ENCODE measurements at regions not wholly inside any gene's neighbourhood (a gene's known extent, or its start where the extent isn't known, plus 50 kb on each side); places are given as distances from the start of the nearest gene placed in this dataset.

DNA sequence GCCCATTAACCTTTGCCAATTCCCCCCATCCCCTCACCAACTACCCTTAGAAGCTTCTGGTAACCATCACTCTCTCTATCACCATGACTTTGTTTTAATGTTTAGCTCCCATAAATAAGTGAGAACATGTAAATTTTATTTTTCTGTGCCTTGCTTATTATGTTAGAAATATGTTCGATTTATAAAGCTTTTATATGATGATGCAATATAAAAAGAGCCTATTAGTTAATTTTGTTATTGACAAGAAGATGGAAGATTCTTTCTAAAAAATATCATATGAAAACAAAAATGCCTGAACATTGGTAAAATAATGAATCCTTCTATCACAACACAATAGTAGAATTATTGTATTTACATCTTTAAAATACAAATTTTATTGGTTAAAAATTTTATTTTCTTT is 836.1 kb upstream of the TMPRSS15 start:
- DNase-seq (ENCODE audit: low spot score), result no peak

DNA sequence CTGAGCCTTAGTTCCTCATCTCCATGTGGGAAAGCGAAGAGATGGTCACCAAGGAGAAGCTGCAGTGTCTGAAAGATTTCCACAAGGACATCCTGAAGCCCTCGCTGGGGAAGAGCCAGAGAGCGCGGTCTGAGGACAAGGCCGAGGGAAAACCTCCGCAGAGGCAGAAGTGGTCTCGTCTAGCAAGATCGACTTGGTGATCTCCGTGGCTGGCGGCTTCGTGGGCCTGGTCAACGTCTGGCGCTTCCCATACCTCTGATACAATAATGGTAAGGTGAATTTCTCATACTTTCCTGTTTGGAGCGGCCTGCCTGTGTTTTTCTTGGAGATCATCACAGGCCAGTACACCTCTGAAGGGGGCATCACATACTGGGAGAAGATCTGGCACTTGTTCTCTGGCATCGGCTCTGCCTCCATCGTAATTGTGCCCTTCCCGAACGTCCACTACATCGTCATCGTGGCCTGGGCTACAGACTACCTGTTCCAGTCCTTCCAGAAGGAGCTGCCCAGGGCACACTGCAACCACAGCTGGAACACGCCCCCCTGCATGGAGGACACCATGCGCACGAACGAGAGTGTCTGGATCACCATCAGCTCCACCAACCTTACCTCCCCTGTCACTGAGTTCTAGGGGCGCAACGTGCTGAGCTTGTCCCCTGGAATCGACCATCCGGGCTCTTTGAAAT is 841.1 kb upstream of the TMPRSS15 start:
- DNase-seq (ENCODE audit: low spot score), result no peak

DNA sequence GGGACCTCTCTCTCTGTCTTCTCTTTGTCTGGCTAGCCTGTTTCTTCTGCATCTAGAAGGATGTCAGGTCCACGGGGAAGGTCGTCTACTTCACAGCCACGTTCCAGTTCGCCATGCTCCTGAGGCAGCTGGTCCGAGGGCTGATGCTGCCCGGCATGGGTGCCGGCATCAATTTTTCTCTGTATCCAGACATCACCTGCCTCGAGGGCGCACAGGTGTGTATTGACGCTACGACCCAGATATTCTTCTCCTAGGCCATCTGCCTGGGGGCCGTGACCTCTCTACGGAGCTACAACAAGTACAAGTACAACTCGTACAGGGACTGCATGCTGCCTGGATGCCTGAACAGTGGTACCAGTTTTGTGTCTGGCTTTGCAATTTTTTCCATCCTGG is 841.6 kb upstream of the TMPRSS15 start:
- DNase-seq (ENCODE audit: low spot score), result no peak

DNA sequence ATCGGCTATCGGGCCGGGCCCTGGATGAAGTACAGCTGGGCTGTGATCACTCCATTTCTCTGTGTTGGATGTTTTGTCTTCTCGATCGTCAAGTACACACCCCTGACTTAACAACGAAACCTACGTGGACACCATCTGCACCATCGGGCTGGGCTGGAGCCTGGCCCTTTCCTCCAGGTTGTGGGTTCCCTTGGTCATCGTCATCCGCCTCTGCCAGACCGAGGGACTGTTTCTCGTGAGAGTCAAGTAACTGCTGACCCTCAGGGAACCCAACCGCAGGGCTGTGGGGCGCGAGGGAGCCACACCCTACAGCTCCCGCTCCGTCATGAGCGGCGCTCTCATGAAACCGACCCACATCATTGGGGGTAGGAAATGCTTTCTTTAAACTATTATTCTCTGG is 842.4 kb upstream of the TMPRSS15 start:
- DNase-seq (ENCODE audit: low spot score), result no peak

DNA sequence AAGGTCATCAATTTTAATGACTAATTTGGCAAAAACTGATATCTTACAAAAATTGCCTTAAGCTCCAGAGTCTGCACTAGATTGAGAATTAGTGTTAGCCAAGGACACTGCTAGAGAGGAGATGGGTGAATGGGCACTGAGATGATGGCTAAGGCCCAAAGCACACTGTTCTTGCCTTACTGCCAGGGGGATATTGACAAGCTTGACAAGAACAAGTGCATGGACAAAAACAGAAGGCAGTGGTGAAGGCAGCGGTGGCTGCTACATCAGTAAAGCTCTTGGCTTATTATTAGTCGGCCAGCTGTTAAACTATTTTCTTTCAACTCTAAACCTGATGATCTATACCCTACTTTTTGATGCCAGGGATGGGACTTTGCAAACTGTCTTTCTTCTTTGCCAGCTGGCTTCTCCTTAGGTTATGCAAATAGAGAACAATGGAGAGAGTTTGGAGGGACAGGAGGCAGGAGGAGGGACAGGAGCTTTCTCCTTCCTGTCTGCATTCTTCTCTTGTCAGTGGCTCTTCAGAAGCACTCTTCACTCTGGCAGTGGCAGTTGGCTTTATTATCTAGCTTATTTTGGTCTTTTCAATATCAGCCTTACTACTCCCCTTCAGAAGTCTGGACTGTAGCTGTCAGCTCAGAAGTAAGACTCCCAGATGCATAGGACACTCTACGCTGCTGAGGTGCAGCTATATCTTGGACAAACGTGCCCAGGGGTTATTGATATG is 853.5 kb upstream of the TMPRSS15 start:
- DNase-seq (ENCODE audit: low spot score), result no peak

DNA sequence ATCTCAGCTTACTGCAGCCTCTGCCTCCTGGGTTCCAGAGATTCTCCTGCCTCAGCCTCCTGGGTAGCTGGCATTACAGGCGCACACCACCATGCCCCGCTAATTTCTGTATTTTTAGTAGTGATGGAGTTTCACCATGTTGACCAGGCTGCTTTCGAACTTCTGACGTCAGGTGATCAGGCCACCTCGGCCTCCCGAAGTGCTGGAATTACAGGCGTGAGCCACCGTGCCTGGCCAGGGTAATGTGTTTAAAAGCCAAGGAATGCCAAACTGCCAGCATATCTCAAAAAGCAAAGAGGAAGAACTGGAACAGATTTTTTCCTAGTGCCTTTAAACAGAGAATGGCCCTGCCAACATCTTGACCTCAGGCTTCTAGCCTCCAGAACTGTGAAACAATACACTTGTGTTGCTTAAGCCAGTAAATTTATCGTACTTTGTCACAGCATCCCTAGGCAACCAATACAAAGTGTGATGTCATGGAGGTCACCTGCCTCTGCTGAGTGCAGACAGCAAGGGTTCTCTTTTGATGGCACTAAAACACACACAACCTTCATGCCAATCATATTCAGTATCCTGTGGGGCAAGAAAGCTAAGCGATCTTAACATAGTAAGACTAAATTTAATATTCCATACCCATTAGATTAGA is 858.3 kb upstream of the TMPRSS15 start:
- no peak for DNase-seq (ENCODE audit: low spot score)

DNA sequence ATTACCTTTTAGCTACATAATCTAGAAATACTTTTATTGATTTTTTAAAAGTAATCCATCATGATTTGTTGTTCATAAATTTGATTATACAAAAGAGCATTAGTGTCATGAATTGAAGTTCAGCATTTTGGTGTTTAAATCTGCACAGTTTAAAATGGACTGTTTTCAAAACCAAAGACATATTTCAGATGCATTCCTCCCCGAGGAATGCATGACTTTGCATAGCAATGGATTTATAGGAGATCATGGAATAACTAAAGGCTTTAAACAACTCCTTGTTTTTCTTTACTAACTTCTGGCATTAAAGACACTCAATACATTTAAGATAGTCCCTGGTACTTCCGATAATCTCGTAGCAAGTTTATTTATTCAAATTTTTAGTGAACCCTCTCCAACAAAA is 863.1 kb upstream of the TMPRSS15 start:
- DNase-seq (ENCODE audit: low spot score), result no peak

DNA sequence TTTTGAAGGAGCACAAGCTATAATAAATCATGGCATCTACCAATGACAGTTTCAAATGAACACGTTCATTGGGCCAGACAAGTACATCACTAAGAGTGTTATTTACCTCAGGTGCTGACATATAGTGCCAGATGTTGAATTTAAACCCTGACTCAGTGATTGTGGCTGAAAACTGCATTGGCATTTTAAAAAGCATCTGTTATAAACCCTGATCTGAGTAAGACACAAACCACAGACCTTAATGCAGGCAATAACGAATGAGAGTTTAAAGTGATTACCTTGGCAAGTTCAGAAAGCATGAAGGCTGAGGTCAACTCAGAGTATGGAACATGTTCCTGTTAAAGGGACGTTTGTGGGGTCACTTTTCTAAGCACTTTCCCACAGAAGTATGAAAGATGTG is 865.1 kb upstream of the TMPRSS15 start:
- no peak for DNase-seq (ENCODE audit: low spot score)

DNA sequence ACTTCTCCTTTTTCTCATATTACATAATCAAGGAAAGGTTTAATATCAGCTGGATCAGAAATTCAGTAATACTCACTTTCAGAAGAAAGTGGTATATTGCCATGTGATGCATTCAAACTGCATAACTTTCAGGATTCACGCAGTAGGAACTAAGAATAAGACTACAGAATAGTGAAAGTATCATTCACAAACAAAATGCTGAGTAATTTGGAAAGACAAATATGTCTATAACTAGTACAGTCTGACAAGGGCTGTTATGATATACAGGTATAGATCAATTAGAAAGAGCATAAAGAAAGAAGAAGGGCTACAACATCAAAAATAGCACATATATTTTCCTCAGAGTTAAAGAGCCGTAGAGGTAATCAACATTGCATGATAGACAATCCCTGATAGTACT is 871.5 kb upstream of the TMPRSS15 start:
- DNase-seq (ENCODE audit: low spot score), result no peak

DNA sequence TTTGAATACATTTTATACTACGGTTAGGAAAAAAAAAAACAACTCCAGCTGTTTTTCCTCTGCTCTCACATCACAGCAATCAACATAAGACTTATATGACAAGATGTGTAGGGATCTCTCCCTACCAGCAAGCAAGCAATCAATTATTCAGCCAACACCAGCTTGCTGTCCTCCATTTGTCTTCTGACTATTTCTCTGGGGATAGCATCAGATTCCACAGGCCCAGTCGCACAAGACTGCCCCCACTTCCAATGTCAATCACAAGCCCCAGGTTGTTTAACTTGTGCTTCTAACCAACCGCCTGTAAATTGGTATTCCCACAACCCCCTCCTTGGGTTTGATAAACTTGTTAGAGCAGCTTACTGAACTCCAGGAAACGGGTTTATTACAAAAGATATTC is 873.1 kb upstream of the TMPRSS15 start:
- no peak for DNase-seq (ENCODE audit: low spot score)

DNA sequence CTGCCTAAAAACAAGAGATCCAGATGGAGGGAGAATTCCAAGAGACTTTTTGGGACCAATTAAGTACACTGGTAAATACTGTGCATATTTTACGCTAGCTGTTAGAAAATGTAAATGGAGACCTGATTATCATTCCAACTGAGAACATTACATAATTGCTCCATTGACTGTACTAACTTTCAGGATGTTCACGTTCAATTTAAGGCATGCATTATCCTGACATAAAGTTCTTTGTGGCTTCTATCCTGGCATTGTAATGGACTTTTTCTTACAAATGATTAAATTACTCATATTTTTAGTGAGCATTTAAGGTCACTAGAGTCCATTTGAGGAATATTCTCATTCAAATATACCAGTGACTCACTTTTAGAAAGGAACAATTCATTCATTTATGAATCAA is 883.3 kb upstream of the TMPRSS15 start:
- no peak for DNase-seq (ENCODE audit: low spot score)

DNA sequence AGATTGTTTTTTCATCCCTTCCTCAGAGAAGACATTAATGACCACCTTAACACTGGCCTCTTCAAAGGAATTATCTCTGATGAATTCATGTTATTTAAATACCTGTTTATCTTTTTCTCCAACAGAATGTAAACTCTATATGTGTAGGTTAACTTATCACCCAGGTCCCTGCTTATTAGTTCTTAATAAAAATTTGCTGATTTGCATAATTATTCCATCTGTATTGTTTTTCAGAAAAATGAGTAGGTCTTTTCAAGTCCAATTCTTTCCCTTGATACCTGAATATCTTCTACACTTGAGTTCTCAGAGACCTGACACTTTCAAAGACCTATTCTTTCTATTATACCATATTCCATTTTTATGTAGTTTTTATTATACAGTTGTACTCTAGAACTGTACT is 886.7 kb upstream of the TMPRSS15 start:
- no peak for DNase-seq (ENCODE audit: low spot score)

DNA sequence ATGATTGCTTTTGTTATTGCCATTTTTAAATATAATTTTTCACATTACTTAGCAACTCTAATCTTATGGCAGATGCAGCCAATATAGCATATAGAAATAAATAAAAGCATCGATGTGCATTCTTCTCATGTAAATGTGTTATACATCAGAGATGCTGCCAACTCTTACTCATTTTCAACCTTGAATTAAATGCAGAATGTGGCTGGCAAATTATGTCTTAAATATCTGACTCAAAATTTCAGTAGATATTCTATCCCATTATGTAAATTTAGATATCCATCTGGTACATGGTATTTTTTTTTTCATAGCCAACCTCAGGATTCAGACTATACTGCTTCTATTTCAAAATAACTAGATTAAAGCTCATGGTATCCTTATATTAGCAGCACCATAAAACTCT is 916.7 kb upstream of the TMPRSS15 start:
- no peak for DNase-seq (ENCODE audit: low spot score)

DNA sequence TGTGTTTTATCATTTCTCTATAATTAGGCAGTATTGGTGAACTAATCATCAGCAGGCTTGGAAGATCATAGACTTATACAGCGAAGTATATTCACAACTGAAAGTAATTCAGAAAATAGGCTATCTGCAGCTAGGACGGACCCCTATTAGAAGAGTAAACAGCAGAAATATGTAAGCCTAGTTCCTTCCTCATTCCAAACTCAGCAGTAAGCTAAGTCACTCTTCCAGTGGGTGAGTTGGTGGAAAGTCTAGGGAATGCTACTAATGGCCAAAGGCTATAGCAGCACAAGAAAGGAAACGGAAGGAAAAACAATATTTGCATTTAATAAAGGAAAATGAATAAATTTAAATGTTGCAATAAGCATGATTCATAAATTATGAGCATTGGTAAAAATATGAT is 918.1 kb upstream of the TMPRSS15 start:
- DNase-seq (ENCODE audit: low spot score), result no peak

DNA sequence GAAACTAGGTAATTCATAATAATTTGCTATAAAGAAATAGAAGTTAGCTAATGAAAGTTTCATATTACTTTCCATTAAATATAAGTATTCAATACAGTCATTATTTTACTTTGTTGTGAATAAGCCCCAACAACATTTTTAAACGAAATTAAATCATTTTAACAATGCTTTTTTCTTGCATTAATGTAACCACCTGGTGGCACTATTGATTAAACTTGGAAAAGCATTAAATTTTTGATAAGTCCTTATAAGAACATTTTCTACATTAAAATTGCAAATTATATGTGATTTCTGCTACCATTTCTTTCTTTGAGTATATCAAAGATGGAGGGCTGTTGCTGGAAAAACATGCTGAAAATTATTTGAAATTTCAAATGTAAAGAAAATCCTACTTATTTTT is 918.8 kb upstream of the TMPRSS15 start:
- DNase-seq (ENCODE audit: low spot score), result no peak

DNA sequence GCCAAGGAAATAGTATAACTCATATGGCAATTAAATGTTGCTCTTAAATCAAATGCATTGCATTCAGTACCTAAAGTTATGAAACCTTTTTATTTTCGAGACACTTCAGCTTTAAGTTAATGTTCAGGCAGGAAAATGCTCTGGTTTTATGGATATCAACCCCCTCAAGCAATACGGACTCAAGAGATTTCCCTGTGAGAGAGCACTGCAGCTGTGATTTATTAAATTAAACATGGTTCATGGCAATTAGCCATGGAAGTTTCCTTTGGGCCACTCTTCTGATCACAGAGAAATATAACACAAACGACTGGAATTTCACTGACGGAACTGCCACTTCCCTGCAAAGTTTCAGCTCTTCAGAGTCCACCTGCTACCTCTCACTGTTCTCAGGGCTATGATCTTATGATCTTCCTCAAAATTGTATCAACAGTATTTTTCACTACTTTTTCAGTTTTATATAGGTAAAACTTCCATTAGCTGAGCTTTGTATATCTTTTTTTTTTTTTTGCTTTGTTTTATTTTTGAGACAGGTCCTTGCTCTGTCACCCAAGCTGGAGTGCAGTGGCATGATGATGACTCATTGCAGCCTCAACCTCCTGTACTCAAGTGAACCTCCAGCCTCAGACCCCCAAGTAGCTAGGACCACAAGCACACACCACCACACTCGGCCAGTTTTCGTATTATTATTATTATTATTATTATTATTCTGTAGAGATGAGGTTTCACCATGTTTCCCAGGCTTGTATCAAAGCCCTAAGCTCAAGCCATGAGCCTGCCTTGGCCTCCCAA is 923.1 kb upstream of the TMPRSS15 start:
- DNase-seq (ENCODE audit: low spot score), result no peak

DNA sequence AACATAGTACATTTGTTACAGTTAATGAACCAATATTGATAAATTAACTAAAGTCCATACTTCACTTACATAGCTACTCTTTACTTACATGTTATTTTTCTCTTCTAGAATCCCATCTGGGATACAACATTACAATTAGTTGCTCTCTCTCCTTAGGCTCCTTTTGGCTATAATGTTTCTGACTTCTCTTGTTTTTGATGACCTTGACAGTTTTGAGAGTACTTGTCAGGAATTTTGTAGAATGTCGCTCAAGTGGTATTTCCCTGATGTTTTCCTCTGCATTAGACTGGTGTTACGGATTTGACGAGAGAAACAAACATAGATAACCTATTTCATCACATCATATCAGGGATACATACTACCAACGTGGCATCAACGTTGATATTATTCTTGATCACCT is 925.4 kb upstream of the TMPRSS15 start:
- DNase-seq (ENCODE audit: low spot score), result no peak

DNA sequence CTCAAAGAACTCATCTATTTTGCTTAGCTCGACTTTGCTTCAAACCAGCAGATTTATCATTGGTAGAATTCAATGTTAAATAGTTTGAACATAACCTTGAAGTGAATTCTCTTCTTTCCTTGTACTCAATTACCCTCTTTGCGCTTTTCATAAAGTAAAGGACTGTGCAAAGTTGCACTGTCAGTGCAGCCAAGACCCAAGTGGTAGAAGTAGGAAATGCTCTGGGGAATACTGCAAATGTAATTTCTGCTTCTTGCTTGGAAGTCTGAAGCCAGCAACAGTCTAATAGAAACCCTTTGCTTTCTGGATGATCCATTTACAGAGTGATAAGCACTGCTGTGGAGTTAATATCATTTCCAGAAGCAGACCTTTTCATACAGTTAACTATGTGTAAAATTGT is 936.7 kb upstream of the TMPRSS15 start:
- no peak for DNase-seq (ENCODE audit: low spot score)

DNA sequence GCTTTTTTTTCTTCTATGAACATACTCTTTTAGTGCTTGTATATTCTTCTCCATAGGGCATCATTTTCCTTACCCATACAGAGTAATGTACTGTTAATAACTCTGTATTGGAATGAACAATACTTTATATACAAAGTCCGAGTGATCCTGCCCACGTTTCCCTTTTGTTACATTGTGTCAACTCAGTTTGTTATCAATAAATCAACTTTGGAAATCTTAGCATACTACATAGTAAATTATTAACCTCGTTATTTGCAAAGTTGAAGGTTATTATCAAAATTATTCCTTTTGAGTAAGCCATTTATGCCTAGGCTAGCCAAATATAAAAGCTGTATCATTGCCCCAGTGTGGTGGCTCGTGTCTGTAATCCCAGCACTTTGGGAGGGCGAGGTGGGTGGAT is 937.4 kb upstream of the TMPRSS15 start:
- DNase-seq (ENCODE audit: low spot score), result no peak

DNA sequence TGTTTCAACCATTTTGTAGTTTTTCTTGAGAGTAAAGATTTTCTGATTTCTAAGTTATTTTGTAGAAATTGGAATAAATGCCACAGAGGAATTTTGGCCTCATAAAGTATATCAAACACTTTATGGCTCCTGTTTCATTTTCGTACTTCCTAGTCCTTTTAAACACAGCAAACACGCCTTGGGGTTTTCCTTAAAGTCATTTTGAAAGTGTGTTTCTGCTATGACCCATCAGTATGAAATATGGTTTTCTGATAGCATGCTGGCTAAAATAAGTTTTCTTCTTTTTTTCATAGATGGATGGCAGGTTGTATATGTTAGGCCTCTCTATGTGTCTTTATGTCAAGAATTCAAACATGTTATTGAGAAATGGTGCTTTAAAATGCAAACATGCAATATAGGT is 940.1 kb upstream of the TMPRSS15 start:
- no peak for DNase-seq (ENCODE audit: low spot score)

DNA sequence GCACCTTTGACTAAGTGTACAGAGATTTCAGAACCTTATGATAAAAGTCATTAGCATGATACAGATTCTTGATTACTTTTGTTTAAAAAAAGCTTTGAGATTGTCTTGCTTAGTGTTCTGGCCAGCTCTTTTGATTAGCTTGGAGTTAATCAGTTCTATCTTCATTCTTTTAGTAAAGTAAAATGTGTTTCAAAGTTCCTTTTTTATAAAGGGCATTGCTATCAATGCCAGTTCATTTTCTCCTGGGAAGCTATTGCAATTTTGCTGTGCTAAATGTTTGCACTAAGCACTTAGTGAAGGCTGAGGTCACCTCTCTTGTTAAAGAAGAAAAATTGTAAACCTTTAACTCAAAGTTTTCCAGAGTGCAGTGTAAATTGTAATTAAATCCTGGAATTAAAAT is 946.7 kb upstream of the TMPRSS15 start:
- no peak for DNase-seq (ENCODE audit: low spot score)

DNA sequence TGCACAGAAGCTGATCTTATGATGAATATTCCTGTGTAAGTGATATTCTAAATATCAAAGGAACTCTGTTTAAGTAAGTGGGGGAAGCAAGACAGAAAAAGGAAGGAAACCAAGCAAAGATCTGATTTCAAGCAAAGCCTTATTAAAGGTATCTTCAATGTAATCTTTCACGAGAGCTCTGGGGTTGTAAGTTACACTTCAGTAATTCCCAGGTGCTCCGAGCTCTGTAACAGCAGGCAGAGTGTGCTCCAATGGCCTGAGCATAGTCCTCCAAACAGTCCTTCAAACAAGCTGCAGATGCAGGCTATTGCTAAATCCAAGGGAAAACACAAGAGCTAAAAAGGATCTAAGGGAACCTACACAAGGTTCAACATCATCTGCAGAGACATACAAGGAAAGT is 949.7 kb upstream of the TMPRSS15 start:
- no peak for DNase-seq (ENCODE audit: low spot score)

DNA sequence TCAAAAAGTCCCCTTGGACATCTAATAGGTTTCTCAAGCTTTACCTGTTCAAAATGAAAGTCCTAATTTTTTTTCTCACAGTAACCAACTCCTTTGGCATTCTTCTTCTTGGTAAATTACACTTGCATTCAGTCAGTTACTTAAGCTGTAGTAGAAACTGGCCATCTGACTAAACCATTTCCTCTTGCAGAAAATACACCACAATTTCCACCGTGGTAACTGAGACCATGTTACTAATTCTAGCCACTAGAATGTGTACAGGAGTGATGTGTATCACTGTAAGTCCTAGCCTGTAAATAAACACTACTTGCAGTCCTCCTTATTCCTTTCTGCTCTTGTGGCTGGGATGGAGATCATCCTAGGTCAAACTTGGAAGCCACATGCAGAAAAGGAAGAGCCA is 965.4 kb upstream of the TMPRSS15 start:
- no peak for DNase-seq (ENCODE audit: low spot score)
